Iris pigment epithelial cell (primary cell): ENCODE measurements at regions not wholly inside any gene's neighbourhood (a gene's known extent, or its start where the extent isn't known, plus 50 kb on each side); places are given as distances from the start of the nearest gene placed in this dataset.

Experiments
- DNase-seq: peaks from one replicate; pipeline ENCODE4 v3.0.0-alpha.2; 2011; ENCODE audit warnings: low read depth

DNA sequence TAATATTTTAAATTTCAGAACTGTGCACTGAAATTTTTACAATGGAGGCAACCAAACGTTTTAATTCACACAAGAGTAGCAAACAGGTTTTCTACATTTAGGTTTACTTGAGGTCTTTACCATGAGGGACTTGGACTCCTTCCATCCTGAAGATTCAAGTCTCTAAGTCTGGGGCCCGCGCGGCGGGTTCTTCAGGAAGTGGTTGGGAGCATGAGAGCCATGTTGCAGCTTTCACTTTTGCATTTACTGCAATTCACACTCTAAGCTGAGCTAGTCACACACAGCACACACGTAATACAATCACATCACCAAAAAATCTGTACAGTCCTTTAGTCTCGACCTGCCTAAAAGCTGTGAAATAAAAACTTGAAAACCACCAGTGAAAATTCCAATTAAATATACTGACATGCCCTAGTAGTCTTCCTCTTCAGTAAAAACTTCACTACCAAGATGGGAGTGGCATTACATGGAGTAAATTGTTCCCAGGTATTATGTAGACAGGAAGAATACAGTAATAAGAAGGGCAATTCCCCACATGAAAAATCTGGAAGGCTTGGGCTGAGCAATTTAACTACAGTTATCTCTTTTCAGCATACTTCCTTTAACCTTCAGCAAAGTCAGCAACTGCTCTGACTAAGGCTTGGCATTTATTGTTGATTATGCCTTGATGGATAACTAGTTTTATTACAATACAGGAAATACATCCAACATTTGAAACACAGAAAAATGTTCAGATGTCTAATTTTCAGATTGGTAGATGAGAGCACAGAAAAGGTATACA lies 571.1 kb upstream of the DIPK2B start:
- peak; percentile 83 for DNase-seq

DNA sequence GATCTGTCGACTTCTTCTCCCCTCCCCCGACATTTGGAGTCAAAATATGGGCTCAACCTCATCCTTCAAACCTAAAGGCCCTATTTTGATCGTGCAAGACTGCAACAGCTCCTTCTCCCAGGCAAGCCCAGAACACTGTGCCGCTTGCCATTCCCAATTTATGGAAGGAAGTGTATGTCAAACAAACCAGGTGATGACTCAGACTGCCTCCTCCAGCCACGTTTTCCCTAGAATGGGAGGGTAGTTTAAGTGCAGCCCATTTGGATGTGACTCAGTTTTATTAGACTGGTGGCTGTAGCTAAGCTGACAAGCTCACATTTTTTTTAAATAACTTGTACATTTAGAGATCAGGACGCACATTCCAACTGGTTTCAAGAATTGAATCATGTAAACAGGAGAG lies 570.4 kb upstream of the DIPK2B start:
- peak; percentile 89 for DNase-seq

DNA sequence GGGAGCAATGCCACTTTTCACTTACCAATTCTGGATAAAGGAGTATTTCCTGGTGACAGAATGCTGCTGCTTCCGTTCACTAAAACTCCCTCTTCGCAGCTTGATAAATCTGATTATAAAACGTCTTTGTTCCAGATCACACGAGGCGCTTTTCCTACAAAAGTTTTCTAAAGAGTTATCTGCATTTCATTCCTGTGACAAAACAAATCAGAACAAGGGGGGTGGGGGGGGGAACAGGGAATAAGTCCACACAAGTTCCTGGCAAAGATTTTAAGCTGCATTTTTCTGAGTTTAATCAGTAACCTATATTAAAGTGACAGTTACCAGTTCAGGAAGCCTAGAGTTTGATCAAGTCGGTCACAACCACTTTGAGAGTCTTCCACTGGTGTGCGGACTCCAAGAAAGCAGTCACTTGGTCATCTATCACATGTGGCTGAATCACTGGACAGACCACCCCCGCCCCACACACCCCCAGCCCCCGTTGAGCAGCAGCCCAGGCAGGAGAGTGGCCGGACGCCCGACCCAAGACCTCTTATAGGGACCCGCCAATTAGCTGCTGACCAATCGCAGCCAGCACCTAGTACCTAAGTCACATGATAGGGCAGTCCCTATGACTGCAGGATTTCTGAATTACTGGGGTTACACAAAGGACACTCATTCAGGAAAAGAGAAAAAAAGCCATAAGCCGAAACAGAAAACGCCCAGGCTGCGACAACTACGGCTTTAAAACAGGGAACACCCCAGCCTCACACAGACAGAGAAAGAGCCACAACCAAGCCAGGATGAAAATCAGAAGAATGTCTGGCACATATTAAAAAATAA lies 569.3 kb upstream of the DIPK2B start:
- peak; percentile 92 for DNase-seq

DNA sequence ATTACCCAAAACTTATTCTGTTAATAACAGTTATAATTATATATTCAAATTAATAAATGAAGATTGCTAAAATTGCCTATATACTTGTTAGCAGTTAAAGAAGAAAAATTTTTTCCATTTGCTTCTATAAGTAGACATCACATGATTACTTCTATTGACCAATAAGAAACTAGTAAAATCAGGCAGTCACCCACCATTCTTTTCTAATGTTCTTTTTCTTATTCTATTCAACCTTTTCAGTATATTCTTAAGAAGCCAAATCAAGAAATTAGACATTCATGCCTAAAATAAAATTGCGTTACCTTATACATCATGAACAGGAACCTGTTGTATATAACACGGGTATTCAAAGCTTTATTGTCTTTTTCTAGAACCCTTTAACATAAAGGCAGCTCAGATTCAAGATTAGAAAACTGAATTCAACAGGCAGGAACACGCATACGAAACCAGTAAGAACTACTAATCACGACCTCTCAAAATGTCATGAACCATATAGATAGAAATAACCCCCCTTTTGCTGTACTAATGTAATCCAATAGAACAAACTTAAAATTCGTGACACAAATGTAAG lies 568.1 kb upstream of the DIPK2B start:
- DNase-seq: no peak

DNA sequence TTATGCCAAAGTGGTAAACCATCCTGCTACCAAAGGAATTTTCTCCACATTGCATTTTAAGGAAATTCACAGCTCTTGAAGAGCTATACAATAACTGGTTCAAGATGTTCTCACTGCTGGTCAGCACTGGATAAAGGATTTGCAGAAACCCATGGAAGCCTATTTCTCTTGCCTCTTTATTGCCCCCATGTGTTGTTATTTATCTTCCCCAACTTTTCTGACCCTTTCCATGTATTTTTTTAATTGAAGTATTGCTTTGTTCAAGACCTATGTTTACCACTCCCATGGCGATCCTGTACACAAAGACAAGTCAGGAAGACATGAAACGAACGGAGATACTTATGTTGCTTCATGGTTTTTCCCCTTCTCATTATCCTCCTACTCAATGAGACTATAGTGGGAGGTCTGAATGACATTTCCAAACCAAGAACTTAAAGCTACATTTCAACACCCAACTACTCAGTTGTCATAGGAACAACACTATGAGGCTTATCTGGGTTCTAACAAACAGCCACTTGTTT lies 566.4 kb upstream of the DIPK2B start:
- peak; percentile 64 for DNase-seq

DNA sequence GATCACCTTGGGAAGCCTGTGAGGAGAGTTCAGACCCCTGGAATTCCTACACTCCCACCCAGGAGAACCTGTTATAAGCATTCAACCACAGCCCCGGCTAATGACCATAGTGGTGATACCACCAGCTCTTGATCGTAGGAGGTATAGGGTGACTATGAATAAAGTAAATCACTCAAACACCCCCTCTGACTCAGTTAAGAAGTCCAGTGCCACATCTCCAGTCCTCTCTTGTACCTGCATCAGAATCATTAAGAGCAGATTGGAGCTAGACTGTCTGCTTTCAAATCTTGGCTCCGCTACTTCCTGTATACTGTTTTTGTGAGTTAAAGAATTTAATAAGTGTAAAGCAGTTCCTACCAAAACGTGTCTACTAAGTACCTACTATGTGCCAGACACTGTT lies 565.1 kb upstream of the DIPK2B start:
- DNase-seq: no peak

DNA sequence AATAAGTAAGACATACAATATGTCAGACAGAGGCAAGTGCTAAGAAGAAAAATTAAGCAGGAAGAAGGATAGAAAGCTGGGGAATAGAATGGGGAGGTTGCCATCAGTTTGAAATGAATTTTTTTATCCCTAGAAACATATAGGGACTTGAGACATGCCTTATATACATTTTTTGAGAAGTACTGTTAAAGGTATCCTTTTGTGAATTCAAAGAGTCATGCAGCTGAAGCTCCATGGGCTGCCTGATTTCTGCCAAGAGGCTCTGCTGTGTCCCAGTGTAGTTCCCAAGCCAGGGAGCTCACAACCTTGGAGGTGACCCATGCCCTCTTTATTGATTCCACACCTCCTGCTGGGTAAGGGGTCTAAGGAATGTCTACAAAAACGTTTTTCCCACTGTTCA lies 564.6 kb upstream of the DIPK2B start:
- no peak for DNase-seq

DNA sequence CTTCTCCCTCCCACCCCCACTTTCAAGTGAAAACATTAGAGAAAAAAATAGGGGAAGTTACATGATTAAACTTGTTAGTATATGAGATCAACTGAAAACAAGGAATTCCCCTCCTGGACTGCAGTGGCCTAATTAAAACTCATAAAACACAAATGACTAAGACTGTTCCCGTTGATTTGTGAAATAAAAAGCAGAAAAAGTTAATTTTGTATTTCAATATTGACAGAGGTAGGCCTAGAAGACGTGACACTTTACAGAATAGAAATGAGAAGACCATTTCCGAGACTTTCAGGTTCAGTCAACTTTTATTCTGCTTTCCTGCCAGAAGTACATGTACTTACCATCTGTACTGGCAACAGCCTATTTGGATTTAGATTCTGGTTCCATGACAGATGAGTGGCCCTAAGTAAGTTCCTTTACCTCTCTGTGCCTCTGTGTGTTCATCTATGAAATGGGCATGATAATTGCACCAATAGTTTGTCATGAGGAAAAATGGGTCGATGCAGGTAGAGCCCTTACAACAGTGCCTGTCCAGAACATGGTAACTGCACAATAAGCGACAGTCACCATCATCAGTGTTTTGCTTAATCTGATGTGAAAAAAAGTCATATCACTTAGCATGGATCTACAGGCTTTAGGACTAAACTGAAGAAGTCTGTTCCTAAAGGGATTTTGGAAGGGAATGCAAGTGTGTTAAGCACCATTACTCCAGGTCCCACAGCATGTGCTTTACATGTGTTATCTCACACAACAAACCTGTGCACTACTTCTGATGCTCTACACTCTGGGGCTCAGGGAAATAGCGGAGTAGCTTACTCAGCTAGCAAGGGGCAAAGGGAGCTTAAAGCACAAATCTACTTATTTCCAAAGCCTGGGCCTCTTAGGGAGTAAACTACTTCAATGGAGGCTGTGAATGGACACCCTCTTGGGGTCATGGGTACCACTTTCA lies 562.3 kb upstream of the DIPK2B start:
- no peak for DNase-seq

DNA sequence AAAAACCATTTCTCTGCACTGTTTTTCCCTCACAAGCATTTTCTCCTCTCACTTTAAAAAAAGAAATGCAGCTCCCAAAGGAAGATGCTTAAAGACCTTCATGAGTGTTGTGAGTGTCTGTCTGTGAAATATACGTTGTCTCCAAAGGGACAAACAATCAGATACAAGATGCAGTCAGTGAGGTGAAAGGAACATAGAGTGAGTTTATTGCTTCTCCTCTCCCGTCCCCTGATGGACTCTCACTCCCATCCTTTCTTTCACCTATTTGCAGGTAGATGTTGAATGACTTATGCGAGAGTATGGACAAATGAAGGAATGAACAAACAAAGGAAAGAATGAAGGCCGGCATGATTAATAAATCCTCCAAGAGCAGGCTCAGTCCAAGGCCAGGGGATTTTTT lies 561.2 kb upstream of the DIPK2B start:
- no peak for DNase-seq

DNA sequence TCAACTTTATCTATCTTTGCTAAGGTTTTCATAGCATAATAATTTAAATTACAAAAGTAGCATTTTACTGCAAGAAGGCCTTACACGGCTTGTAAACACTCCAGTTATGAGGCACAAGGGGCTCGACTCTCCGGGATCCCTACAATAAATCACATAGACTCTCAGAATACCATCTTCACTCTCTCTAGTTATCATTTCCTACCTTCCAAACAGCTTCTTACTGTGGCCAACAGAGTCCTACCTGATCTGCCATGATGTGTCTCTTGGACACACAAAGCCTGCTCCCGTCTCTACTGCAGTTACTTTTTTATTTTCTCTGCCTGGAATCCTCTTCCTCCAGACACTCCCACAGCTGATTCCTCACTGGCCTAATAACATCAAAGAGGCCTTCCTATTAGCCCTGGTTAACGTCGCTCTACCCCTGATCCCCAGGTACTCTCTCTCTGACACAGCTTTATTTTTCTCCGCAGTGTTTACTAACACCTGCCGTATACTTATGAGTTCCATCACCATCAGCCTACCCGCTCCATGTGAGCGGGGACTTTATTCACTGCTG lies 559.6 kb upstream of the DIPK2B start:
- DNase-seq: no peak

DNA sequence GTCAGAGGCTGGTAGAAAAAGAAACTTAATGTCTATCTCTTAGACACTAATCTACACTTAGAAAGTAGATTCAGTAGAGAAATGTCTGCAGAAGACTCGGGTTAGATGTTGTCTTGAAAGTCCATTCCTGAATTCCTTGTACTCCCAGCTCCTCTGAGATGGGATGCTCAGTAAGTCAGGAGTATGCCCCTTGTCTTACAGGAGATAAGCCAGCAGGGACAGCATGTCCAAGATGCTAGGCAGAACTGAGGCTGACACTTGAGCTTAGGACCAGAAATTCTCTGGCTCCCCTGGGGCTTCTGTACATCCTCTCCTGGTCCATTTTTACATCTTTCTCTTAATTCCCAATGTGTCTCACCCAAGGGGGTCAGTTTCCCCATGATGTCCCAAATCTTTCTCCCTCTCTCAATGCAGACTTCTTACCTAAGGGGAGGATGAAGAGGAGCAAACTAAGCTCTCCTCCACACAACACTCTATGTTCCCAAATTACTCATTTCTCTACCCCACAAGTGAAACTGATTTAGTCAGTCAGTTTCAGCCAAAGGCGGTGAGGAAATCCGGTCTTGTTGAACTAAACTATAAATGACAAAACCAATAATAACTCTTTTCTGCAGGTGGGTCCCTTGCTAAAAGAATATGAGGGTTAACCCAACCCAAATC lies 558.2 kb upstream of the DIPK2B start:
- no peak for DNase-seq

DNA sequence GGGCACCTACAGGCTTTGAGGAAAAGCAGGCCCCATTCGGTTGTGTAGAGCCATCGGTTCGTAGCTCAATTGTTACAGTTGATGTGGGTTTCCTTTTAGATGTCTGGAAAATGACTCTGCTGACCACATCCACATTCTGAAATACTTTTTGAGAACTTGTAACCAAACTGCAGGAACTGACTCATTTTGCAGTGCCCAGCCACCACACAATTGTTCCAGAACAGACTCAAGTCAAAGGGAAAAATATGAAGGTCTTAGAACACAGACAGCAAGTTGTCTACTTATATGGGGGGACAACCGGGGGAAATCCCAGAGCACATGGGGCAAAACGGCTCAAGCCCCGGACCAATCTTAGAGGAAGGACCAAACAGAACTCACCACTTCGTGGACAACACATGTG lies 557.6 kb upstream of the DIPK2B start:
- peak; percentile 92 for DNase-seq

DNA sequence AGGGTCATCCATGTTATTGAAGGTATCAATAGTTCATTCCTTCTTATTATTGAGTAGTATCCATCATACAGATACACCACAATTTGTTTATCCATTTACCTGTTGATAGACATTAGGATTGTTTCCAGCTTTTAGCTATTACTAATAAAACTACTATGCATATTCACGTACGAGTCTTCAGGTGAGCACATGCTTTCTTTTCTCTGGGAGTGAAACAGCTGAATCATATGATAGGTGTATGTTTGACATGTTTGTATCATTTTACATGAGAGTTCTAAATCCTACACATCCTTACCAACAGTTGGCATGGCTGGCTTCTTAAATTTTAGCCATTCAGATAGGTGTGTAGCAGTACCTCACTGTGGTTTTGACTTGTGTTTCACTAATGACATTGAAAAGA lies 556.6 kb upstream of the DIPK2B start:
- no peak for DNase-seq

DNA sequence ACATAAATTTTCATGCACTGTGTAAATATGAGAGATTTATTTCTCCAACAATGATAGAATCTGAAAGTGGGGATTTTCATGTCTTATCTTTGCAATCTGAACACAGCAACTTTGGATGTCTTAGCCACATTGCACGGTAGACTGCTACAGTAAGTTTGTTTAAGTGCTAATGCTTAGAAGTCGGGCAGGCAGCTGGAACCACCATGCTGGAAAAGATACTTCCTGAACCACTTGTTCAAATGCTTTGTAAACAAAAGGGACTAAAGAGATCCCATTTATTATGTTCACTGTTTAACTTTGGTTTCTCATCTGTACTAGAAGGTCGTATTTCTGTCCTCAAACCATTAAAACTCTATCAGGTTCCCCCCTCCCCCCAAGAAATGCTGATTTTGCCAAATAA lies 555.9 kb upstream of the DIPK2B start:
- DNase-seq: no peak

DNA sequence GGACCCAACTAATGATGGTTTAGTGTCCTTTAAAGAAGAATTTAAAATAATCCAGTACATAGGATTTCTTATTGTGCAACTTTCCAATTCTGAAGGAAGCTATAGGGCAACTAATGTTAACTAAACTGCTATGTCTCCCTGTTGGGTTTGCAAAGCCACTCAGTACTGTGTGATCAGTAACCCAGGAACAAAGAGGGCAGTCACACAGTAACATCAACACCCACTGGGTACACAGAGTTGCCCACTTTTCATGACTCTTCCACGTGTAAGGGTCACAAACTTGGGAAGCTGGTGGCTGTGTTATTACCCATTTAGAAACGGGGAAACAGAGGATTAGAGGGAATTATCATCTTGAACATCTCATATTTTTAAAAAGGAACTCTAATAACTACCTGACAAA lies 555.0 kb upstream of the DIPK2B start:
- no peak for DNase-seq

DNA sequence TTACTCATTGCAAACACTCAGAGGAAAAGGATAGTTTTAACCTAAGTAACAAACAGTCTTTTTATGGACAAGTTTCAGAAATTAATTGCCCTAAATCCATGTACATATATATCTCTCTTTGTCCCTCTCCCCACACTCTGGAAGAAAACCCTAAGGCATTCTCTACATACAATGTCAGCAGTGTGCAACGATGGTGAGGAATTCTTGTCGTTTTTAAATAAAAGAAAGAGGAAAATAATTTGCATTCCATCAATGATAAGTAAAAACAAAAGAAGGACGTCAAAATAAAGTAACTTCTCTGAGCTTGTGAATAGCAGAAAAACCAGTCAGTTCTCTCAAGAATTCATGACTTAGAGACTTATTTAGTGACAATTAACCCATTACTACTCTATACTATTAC lies 550.5 kb upstream of the DIPK2B start:
- no peak for DNase-seq

DNA sequence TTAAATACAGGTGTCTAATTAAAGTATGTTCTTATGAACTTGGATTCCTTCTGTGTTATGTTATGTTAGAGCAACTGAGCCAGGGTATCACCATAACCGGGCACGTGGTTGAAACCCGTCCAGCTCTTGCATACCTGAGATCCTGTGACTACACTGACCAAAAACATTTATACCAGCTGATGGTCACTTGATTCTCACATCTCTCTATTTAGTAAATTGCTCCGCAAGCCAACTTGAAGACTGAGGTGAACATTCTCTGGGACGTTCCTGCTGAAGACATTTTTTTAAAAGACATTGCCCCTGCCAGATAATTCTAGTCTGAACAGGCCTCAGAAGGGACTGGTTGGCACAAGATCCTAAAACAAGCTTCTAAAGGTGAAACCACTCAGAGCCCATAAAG lies 550.0 kb upstream of the DIPK2B start:
- peak; percentile 36 for DNase-seq

DNA sequence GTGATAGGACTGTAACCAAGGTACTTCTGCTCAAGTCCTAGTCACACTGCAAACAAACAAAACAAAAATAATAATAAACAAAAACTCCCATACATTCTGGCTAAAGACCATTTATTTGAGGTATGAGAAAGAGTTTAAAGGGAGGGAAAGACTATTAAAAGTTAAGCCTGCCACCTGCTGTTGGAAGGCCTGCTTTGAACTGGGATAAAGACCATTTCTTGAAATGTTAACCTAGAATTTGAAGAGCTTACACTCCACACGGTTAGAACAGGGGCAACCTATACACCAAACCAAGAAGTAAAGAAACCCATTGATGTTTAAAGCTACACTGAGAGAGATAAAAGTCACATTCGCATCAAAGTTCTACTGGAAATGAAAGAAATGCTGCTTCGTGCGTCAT lies 548.7 kb upstream of the DIPK2B start:
- peak; percentile 20 for DNase-seq

DNA sequence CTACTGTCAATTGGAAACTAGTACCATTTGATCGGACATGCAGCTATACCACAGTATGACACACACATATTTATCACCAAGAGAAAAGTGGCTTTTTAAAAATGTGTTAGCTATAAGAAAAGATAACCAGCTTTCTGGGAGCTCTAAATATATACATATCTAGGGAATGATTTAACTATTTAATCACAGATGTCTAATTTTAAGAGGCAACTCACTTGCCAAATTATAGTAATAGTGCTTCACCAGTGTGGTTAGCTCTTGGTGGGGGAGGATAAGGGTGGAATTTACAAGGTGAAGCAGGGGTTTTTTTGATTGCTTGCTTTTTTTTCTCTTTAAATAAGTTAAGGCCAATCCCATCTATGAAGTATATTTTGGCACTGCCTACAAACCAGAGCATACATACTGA lies 547.7 kb upstream of the DIPK2B start:
- DNase-seq: peak; percentile 14

DNA sequence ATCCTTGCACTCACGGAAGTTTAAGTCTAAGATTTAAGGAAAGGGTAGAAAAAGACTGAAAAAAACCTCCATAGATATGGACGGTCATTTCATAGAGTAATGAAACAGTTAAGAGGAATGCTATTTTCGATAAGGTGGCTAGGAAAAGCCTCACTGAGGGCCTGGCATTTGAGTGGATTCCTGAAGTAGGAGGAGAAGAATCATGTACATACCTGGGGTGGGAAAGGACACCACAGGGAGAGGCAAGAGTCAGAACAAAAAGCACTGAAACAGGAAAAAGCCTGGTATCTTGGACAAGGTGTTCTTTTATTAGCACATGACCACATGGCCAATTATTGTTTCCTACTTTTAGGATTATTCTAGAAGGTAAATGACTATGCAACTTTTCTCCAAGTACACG lies 547.2 kb upstream of the DIPK2B start:
- DNase-seq: peak; percentile 12

DNA sequence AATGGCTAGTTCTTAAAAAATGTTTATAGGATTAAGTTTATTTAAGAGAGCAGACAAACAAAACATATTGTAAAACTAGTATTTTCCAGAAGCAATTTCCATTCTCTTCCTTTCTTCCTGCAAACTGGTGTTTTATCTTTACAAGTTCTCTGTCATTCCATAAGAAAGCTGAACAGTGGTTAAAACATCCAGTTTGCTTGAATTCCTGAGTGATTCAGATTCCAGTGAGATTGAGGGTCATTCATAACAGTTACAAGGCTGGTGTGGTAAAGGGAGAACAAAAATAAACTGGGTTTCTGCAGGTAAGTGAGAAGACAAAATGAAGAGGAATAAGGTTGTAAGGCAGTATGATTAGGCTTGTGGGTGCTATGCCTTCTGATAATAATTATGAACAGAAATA lies 544.8 kb upstream of the DIPK2B start:
- peak; percentile 4 for DNase-seq
